HG02973 (cell line): ENCODE measurements at regions not wholly inside any gene's neighbourhood (a gene's known extent, or its start where the extent isn't known, plus 50 kb on each side); places are given as distances from the start of the nearest gene placed in this dataset.

Experiments
- ATAC-seq: cut with Tn5 transposase; IDR thresholded peaks from one replicate; pipeline ENCODE4 v1.9.1; 2021; ENCODE audit warnings: moderate library complexity; ENCODE audit not compliant: unreplicated experiment

GRCh38 chr11:42025121-42025803 lies 565.8 kb upstream of the LRRC4C start:
- ATAC-seq: no peak

- no peak for ATAC-seq
These were observed 575.4 kb upstream of the LRRC4C start for GRCh38 chr11:42034826-42035225.

GRCh38 chr11:42036201-42036600 lies 576.7 kb upstream of the LRRC4C start:
- no peak for ATAC-seq

- ATAC-seq: no peak
These were observed 583.9 kb upstream of the LRRC4C start for GRCh38 chr11:42043312-42043711.

GRCh38 chr11:42047637-42048555 lies 588.4 kb upstream of the LRRC4C start:
- no peak for ATAC-seq

- ATAC-seq: no peak
These were observed 589.7 kb upstream of the LRRC4C start for GRCh38 chr11:42049186-42049585.

- no peak for ATAC-seq
These were observed 590.2 kb upstream of the LRRC4C start for GRCh38 chr11:42049650-42050049.

GRCh38 chr11:42054351-42054900 lies 595.0 kb upstream of the LRRC4C start:
- no peak for ATAC-seq

GRCh38 chr11:42055606-42056005 lies 596.2 kb upstream of the LRRC4C start:
- no peak for ATAC-seq

GRCh38 chr11:42058794-42059193 lies 599.3 kb upstream of the LRRC4C start:
- ATAC-seq: no peak

GRCh38 chr11:42065199-42065598 lies 605.7 kb upstream of the LRRC4C start:
- ATAC-seq: no peak

GRCh38 chr11:42066113-42066512 lies 606.7 kb upstream of the LRRC4C start:
- ATAC-seq: no peak

- ATAC-seq: no peak
These were observed 614.9 kb upstream of the LRRC4C start for GRCh38 chr11:42074306-42074705.

- ATAC-seq: no peak
These were observed 615.7 kb upstream of the LRRC4C start for GRCh38 chr11:42075180-42075579.

GRCh38 chr11:42077794-42078193 lies 618.3 kb upstream of the LRRC4C start:
- ATAC-seq: no peak

GRCh38 chr11:42085736-42086135 lies 626.3 kb upstream of the LRRC4C start:
- ATAC-seq: no peak

- ATAC-seq: no peak
These were observed 634.1 kb upstream of the LRRC4C start for GRCh38 chr11:42093541-42093940.

GRCh38 chr11:42098075-42098474 lies 638.6 kb upstream of the LRRC4C start:
- no peak for ATAC-seq

GRCh38 chr11:42112866-42113265 lies 653.4 kb upstream of the LRRC4C start:
- ATAC-seq: no peak

- no peak for ATAC-seq
These were observed 655.5 kb upstream of the LRRC4C start for GRCh38 chr11:42114927-42115326.

- no peak for ATAC-seq
These were observed 679.0 kb upstream of the LRRC4C start for GRCh38 chr11:42138454-42138853.

- ATAC-seq: no peak
These were observed 685.9 kb upstream of the LRRC4C start for GRCh38 chr11:42145311-42145710.
